ENCODE measurements at regions not wholly inside any gene's neighbourhood (a gene's known extent, or its start where the extent isn't known, plus 50 kb on each side); places are given as distances from the start of the nearest gene placed in this dataset.
"Not testable (repeated sequence)": the region's sequence is repeated elsewhere in the genome, so short reads cannot be mapped to it uniquely, and the experiment has no call there.

DNA sequence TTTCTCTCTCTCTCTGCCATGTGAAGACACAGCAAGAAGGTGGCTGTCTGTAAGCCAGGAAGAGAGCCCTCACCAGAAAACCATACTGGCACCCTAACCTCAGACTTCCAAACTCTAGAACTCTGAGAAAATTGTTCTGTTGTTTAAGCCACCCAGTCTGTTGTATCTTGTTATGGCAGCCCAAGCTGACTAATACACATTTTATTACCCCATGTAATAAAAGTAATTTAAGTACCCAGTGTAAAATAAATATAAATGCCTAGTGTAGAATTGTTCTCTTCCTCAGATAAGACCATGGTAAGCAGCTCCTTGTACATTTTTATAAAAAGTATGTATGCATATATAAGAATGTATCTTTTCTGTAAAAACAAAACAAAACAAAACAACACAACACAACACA is 119.7 kb downstream of the DTL start:
- no peak for DNase-seq

GRCh38 chr1:212157252-212157651 is 121.7 kb downstream of the DTL start:
- no peak for DNase-seq

DNA sequence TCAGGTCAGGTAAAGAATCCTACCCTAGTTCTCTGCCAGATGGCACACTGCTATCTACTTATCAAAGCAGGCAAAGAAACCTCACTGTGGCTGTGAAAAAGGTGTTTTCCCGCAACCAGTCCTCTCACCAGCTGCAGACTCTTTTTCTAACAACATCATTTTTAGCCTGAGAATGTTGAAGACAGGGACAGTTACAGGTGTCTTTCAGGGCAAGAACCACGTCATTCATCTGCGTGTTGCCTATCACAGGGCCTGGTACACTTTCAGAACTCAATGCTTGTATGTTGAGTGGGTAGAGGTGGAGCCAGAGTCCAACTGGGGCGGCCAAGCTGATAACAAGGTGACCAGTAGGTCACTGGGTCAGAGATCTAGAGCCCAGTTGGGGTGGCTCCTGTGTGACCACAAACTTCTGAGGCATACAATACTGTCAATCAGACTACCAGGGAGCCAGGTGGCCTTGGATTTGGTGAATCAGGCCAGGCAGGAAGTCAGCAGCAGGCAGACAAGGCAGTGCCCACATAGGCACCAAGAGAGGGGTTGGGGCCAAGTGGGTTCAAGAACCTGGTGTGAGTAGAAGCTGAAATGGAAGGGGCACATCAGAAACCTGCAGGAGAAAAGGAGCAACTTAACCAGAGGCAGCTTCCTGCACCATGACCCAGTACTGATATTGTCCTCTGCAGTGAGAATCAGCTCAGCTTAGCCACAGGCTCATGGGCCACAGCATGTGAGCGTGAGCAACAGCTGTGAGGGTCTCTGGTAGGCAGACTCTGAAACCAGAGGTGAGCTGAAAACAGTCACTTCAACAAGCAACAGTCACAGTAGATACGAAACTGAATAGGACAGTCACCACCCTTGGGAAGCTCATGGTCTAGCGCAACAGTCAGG is 123.6 kb downstream of the DTL start:
- DNase-seq, result no peak

DNA sequence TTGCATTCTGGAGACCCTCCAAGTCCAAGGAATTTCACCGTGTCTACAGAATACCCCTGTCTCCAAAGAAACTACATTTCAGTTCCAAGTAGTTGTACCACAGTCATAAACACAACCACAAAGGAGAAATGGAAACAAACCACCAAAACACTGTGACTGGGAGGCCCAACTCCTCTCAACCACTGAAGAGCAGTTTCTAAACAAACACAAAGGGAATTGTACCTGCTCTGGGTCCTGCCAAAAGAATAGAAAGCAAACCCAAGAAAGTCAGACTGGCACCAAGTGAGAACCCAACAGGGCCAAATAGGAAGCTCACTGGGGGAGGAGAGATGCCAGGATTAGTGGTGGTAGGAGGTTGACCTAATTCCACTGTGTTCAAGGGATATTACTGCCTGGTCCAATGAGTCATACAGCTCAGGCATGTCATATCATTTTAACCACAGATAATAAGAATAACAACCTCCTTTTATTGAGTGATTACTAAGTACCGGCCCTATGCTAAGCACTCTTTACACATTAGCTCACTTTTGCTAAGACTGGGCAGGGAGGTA is 123.9 kb upstream of the PPP2R5A start:
- DNase-seq, result no peak

- DNase-seq, result no peak
Measured at GRCh38 chr1:212162635-212163034, 122.6 kb upstream of the PPP2R5A start.

DNA sequence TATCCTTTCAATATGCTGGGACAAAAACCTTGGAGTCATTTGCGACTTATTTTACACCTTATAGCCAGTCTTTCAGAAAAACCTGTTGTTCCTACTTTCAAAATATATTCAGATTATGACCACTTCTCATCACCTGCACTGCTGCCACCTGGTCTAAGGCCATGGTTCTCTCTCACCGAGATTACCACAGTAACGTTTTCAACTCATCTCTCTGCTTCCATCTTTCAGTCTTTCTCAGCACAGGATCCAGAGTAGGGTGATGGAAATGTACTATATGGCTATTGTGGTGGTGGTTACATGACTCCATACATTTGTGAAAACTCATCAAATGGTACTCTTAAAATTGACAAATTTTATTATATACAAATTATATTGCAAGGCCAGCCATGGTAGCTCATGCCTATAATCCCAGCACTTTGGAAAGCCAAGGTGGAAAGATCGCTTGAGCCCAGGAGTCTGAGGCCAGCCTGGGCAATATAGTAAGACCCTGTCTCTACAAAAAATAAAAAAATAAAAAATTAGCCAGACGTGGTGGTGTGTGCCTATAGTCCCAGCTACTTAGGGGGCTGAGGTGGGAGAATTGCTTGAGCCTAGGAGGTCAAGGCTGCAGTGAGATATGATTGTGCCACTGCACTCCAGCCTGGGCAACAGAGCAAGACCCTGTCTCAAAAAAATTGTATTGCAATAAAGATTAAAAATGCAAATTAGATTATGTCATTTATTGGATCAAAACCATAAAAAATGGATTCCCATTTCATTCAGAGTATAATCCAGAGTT is 120.9 kb upstream of the PPP2R5A start:
- no peak for DNase-seq

- no peak for DNase-seq
Measured at GRCh38 chr1:212166244-212166643, 119.0 kb upstream of the PPP2R5A start.

DNA sequence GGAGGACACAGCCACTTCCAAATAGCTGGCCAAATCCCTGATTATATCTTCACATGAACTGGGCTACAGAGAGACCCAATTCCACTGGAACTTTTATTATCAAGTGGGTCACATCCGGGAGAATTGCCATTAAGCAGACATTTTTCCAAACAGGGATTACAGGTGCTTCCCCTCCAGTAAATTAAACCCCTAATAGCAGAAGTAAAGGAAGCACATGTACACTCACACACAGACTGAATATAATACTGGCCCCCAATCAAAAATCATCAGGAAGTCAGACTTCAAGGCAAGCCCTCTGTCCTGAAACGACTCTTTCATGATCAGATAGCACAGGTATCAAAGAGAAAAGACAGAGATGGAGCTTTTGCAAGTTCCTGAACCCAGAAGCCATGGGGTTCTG is 118.6 kb upstream of the PPP2R5A start:
- DNase-seq, result no peak

DNA sequence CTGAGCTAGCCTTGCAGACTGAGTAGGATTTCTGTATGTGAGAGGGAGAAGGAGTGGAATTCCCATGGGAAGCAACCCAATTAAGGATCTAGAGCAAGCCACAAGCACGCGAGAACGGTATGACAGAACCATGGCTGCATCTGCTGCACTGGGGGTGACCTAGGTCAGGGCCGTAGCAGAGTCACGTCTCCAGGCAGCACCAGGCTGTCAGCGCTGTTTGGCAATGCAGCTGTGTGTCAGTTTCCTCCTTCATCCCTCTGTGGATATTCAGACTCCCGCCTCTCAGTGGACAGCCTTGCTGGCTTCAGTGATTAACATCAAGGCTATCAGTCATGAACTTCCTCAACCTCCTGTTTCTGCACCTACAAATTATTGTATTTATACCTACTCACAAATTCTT is 118.1 kb upstream of the PPP2R5A start:
- DNase-seq, result no peak

DNA sequence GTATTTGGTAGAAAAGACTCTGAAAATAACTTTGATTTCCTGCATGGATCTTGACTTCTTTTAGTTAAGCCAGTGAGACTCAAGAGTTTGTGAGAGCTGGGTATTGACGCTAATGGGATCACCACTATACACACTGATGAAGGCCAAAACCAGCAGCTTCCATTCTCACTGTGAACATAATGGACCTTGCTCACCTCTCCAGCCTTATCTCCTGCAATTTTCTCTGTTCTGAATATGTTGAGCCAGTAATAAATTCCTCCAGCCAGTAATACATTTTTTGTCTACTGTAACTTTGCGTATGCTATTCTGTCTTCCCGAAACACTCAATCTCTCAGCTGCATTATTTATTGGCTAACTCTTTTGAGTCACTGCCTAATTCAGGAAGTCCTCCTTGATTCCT is 111.6 kb upstream of the PPP2R5A start:
- no peak for DNase-seq

DNA sequence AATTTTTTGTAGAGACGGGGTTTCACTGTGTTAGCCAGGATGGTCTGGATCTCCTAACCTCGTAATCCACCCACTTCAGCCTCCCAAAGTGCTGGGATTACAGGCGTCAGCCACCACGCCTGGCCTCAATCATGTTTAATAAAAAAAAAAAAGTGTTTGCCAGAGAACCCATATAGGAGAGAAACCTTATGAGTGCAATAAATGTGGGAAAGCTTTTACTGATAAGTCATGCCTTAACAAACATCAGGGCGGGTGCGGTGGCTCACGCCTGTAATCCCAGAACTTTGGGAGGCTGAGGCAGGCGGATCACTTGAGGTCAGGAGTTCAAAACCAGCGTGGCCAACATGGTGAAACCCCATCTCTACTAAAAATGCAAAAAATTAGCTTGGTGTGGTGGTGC is 110.9 kb upstream of the PPP2R5A start:
- not testable (repeated sequence) for DNase-seq

DNA sequence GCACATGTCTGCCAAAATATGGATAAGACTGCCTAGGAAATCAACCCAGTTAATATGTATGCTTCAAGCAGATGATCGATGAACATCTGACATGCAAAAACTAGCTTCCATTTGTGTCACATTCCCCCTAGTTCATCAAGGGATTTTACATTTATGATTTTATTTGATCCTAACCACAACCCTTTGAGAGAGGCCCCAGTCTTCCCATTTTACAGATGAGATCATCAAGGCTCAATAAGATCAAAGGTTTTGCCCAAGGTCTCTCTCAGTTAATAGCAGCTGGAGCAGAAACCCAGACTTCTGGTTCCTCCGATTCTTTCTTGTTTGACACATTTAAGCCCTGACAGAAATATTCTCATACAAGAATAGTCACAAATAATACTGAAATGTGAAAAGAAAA is 107.7 kb upstream of the PPP2R5A start:
- DNase-seq, result no peak

GRCh38 chr1:212178851-212179250 is 106.4 kb upstream of the PPP2R5A start:
- DNase-seq, result no peak

DNA sequence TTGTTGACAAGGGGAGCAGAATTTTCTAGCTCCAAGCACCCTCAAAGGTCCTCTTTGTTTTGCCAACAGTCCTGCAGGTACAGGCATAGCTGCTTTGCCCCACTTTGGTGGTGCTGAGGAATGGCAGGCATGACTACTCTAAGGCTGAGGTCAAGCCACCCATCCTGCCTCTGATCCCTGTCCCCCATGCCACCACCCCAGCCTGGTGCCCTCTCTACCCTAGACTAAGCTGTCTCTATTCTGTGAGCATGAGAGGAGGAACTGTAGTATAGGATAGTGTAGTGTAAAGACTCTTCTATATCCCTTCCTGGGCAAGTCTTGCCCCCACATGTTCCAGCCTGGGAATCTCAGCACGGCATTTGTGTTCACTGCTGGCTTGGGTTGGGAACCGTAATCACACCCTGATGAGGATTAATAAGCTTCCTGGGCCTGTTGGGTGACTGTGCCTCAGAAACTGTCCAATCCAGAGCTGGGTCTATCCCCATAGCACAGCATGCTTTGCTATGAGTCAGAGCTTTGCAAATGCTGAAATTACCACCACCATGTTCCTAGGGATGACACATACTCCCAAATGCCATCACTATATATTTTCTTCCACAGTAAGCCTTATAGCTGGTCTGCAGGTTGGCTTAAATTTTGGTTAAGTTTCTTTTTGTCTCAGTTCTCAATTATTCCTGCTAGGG is 105.7 kb upstream of the PPP2R5A start:
- DNase-seq, result no peak

DNA sequence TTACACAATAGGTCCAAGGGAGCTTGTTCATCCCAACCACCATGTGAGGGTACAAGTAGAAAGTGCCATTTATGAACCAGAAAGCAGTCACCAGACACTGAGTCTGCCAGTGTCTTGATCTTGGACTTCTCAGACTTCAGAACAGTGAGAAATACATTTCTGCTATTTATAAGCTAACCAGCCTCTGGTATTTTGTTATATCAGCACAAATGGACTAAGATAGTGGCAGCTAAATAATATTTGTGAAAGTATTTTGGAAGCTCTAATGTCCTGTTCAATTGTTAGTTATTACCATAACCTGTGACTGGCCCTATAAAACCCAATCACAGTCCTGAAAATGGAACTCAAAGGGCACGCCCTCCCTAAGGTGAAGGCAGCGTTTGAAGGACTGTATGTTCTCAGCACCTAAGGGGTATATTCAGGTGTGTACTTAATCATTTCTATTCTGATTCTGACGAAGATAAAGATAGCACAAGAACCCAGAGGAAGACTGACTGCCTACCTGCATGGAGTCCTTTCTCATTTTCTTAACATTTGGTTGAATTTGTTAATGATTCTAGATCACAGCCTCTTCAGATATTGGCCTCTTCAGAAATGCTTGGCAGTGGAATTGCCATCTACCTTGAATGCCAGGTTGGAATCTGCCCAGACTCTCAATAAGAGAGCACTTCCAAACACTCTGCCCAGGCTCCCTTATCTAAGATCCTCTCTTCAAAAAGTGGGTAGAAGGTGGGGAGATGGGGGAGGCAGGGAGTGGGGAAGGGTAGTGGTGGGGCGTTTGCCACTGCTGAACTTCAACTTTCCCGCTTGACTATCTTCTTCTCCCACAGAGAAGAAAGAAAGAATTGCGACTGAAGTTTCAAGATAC is 104.0 kb upstream of the PPP2R5A start:
- no peak for DNase-seq

DNA sequence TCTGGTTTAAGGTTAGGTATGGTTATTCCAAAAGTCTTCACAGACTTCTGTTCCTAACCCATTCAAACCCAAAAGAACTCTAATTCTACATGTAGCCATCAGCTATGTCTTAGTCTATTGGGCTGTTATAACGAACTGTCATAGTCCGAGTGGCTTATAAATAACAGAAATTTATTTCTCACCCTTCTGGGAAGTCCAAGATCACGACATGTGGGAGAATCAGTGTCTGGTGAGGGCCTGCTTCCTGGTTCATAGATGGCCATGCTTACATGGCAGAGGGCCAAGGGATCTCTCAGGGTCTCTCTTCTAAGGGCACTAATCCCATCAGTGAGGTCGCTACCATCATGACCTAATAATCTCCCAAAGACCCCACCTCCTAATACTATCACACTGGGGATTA is 103.0 kb upstream of the PPP2R5A start:
- no peak for DNase-seq

DNA sequence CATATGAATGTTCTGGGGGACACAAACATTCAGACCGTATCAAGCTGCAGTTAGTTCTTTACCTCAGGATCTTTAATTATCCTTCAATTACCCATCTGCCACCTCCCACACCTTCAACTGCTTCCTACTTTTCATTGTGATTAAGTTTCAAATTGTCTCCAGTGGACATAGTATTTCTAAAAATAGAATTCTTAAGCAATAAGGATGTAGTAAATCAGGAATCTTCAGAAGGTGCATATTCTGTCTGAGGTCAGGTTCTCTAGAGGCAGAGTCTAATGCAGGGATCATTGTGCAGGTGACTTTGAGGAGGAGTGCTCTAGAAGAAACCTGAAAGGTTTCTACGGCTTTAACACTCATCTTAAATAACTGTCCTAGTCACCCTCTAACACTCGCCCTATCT is 102.6 kb upstream of the PPP2R5A start:
- DNase-seq, result no peak

GRCh38 chr1:212186427-212187207 is 98.6 kb upstream of the PPP2R5A start:
- DNase-seq, result peak; percentile 38

DNA sequence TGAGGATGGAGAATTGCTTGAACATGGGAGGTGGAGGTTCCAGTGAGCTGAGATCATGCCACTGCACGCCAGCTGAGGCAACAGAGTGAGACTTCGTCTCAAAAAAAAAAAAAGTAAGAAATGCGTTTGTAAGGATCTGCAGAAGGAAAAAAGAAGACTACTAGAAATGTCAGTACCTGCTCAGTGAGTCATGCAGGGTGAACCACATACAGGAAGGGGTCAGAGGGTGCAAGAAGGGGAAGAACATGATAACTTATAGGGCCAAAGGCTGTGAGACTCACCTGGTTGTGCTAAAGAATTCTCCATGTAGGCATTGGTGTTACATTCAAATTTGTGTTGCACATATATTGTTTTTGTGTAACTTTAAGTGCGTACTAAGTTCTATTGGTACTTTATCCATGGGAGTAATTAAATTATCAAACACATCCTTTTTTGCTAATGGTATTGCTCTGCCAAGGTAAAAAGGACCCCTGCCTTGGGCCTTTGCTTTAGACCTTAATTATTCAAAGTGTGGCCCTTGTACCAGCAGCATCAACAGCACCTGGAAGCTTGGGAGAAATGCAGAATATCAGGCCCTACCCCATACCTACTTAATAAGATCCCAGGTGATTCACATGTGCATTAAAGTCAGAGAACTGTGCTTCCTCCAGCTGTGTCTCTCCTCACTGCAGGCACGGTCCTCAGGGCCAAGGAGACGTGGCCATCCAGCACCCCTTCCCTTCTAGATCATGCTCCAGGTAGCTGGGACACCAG is 96.4 kb upstream of the PPP2R5A start:
- DNase-seq, result no peak

- no peak for DNase-seq
Measured at GRCh38 chr1:212189352-212189738, 95.9 kb upstream of the PPP2R5A start.

DNA sequence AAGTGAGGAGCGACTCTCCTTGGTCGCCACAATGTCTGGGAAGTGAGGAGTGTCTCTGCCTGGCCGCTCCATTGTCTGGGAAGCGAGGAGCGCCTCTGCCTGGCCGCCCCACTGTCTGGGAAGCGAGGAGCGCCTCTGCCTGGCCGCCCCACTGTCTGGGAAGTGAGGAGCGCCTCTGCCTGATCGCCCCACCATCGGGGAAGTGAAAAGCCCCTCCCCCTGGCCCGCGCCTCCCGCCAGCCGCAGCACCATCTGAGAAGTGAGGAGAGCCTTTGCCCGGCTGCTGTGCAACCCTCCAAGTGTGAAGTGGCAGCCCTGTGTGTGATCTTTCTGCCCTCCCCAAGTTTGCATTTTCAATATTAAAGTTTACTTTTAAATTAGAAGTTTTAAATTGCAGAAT is 95.0 kb upstream of the PPP2R5A start:
- DNase-seq, result no peak

Measured in NCI-H1436 treated with DMSO at 0.1 percent for 48 hours (cell line).